ENCODE measurements at regions not wholly inside any gene's neighbourhood (a gene's known extent, or its start where the extent isn't known, plus 50 kb on each side); places are given as distances from the start of the nearest gene placed in this dataset.

GRCh38 chr6:8225113-8225512 is 122.8 kb upstream of the EEF1E1 start:
- no peak for TF ChIP-seq POLR2AphosphoS5 (IDR thresholded peaks at IDR 0.05)
- TF ChIP-seq, protein P1, sequence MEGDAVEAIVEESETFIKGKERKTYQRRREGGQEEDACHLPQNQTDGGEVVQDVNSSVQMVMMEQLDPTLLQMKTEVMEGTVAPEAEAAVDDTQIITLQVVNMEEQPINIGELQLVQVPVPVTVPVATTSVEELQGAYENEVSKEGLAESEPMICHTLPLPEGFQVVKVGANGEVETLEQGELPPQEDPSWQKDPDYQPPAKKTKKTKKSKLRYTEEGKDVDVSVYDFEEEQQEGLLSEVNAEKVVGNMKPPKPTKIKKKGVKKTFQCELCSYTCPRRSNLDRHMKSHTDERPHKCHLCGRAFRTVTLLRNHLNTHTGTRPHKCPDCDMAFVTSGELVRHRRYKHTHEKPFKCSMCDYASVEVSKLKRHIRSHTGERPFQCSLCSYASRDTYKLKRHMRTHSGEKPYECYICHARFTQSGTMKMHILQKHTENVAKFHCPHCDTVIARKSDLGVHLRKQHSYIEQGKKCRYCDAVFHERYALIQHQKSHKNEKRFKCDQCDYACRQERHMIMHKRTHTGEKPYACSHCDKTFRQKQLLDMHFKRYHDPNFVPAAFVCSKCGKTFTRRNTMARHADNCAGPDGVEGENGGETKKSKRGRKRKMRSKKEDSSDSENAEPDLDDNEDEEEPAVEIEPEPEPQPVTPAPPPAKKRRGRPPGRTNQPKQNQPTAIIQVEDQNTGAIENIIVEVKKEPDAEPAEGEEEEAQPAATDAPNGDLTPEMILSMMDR (IDR thresholded peaks at IDR 0.05), result no peak
- no peak for TF ChIP-seq EP300 (IDR thresholded peaks at IDR 0.05)
- no peak for TF ChIP-seq POLR2A (IDR thresholded peaks at IDR 0.05; ENCODE audit: low read depth)
